K562 (cell line): ENCODE measurements at regions not wholly inside any gene's neighbourhood (a gene's known extent, or its start where the extent isn't known, plus 50 kb on each side); places are given as distances from the start of the nearest gene placed in this dataset.

Experiments used
- HMGN3 ChIP-seq: IDR thresholded peaks from 2 replicates; pipeline ENCODE4 v1.6.1; 2011; ENCODE audit warnings: borderline replicate concordance, low read depth, mild to moderate bottlenecking, mixed read lengths, low read length; ENCODE audit not compliant: insufficient read length; ENCODE audit errors: extremely low read depth
- L3MBTL2 ChIP-seq: fragments of 450-650 bp; IDR thresholded peaks from 2 replicates; pipeline ENCODE4 v1.6.1; 2016; ENCODE audit warnings: mild to moderate bottlenecking, moderate library complexity
- NR2C1 ChIP-seq, 2 experiments: fragments of 450-650 bp; IDR thresholded peaks; 2 replicates each; pipeline ENCODE4 v1.6.1; 2017; ENCODE audit warnings: mild to moderate bottlenecking in 2 of 2, antibody characterized with exemption in 1 of 2, inconsistent platforms in 1 of 2, missing compliant biosample characterization in 1 of 2, missing genetic modification characterization in 1 of 2
- NR2C2 ChIP-seq, 2 experiments: fragments of 200-800 bp in 1 of 2; sonication (Bioruptor generic) in 1 of 2; sonication (generic) in 1 of 2; formaldehyde crosslinking in 1 of 2; IDR thresholded peaks; 2 replicates each; pipeline versions ENCODE4 v1.6.1 to v1.8.0; 2016 to 2022; ENCODE audit warnings: mild to moderate bottlenecking in 1 of 2, missing compliant biosample characterization in 1 of 2, missing genetic modification characterization in 1 of 2, missing genetic modification reagents in 1 of 2
- SPI1 ChIP-seq: IDR thresholded peaks from 2 replicates; pipeline ENCODE4 v1.6.1; 2011; ENCODE audit warnings: low read depth, low read length, control low read depth, borderline replicate concordance
- TF ChIP-seq, protein P1 (sequence below): fragments of 450-650 bp; IDR thresholded peaks from 2 replicates; pipeline ENCODE4 v1.6.1; 2016; ENCODE audit warnings: mild to moderate bottlenecking, moderate library complexity
- TF ChIP-seq, protein P2 (sequence below): fragments of 250-450 bp; sonication (Bioruptor Pico); IDR thresholded peaks from 2 replicates; pipeline ENCODE4 v1.8.0; 2021; ENCODE audit warnings: moderate library complexity, mild to moderate bottlenecking, inconsistent platforms
- TF ChIP-seq, protein P3 (sequence below): fragments of 450-650 bp; IDR thresholded peaks from 2 replicates; pipeline ENCODE4 v1.6.1; 2017; ENCODE audit warnings: antibody characterized with exemption, mild to moderate bottlenecking

GRCh38 chr5:7995688-7996294 lies 126.8 kb downstream of the MTRR start (continued):
- TF ChIP-seq, protein P1, sequence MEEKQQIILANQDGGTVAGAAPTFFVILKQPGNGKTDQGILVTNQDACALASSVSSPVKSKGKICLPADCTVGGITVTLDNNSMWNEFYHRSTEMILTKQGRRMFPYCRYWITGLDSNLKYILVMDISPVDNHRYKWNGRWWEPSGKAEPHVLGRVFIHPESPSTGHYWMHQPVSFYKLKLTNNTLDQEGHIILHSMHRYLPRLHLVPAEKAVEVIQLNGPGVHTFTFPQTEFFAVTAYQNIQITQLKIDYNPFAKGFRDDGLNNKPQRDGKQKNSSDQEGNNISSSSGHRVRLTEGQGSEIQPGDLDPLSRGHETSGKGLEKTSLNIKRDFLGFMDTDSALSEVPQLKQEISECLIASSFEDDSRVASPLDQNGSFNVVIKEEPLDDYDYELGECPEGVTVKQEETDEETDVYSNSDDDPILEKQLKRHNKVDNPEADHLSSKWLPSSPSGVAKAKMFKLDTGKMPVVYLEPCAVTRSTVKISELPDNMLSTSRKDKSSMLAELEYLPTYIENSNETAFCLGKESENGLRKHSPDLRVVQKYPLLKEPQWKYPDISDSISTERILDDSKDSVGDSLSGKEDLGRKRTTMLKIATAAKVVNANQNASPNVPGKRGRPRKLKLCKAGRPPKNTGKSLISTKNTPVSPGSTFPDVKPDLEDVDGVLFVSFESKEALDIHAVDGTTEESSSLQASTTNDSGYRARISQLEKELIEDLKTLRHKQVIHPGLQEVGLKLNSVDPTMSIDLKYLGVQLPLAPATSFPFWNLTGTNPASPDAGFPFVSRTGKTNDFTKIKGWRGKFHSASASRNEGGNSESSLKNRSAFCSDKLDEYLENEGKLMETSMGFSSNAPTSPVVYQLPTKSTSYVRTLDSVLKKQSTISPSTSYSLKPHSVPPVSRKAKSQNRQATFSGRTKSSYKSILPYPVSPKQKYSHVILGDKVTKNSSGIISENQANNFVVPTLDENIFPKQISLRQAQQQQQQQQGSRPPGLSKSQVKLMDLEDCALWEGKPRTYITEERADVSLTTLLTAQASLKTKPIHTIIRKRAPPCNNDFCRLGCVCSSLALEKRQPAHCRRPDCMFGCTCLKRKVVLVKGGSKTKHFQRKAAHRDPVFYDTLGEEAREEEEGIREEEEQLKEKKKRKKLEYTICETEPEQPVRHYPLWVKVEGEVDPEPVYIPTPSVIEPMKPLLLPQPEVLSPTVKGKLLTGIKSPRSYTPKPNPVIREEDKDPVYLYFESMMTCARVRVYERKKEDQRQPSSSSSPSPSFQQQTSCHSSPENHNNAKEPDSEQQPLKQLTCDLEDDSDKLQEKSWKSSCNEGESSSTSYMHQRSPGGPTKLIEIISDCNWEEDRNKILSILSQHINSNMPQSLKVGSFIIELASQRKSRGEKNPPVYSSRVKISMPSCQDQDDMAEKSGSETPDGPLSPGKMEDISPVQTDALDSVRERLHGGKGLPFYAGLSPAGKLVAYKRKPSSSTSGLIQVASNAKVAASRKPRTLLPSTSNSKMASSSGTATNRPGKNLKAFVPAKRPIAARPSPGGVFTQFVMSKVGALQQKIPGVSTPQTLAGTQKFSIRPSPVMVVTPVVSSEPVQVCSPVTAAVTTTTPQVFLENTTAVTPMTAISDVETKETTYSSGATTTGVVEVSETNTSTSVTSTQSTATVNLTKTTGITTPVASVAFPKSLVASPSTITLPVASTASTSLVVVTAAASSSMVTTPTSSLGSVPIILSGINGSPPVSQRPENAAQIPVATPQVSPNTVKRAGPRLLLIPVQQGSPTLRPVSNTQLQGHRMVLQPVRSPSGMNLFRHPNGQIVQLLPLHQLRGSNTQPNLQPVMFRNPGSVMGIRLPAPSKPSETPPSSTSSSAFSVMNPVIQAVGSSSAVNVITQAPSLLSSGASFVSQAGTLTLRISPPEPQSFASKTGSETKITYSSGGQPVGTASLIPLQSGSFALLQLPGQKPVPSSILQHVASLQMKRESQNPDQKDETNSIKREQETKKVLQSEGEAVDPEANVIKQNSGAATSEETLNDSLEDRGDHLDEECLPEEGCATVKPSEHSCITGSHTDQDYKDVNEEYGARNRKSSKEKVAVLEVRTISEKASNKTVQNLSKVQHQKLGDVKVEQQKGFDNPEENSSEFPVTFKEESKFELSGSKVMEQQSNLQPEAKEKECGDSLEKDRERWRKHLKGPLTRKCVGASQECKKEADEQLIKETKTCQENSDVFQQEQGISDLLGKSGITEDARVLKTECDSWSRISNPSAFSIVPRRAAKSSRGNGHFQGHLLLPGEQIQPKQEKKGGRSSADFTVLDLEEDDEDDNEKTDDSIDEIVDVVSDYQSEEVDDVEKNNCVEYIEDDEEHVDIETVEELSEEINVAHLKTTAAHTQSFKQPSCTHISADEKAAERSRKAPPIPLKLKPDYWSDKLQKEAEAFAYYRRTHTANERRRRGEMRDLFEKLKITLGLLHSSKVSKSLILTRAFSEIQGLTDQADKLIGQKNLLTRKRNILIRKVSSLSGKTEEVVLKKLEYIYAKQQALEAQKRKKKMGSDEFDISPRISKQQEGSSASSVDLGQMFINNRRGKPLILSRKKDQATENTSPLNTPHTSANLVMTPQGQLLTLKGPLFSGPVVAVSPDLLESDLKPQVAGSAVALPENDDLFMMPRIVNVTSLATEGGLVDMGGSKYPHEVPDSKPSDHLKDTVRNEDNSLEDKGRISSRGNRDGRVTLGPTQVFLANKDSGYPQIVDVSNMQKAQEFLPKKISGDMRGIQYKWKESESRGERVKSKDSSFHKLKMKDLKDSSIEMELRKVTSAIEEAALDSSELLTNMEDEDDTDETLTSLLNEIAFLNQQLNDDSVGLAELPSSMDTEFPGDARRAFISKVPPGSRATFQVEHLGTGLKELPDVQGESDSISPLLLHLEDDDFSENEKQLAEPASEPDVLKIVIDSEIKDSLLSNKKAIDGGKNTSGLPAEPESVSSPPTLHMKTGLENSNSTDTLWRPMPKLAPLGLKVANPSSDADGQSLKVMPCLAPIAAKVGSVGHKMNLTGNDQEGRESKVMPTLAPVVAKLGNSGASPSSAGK = peak; percentile 19; the same call in 1 of the 2 replicates
- TF ChIP-seq SPI1 = 0 out of 2 replicates have a peak, but pooled peaks have one; percentile 0
- peak; percentile 38 for TF ChIP-seq NR2C1 (IDR thresholded peaks at IDR 0.05)
- peak; percentile 55; the same call in 1 of the 2 replicates for TF ChIP-seq NR2C1 (tag; IDR thresholded peaks at IDR 0.05)
- TF ChIP-seq NR2C2 (CRISPR knock-in tag; IDR thresholded peaks at IDR 0.05) = no peak
- TF ChIP-seq NR2C2 (tag; IDR thresholded peaks at IDR 0.05) = peak; percentile 63
- TF ChIP-seq, protein P2, sequence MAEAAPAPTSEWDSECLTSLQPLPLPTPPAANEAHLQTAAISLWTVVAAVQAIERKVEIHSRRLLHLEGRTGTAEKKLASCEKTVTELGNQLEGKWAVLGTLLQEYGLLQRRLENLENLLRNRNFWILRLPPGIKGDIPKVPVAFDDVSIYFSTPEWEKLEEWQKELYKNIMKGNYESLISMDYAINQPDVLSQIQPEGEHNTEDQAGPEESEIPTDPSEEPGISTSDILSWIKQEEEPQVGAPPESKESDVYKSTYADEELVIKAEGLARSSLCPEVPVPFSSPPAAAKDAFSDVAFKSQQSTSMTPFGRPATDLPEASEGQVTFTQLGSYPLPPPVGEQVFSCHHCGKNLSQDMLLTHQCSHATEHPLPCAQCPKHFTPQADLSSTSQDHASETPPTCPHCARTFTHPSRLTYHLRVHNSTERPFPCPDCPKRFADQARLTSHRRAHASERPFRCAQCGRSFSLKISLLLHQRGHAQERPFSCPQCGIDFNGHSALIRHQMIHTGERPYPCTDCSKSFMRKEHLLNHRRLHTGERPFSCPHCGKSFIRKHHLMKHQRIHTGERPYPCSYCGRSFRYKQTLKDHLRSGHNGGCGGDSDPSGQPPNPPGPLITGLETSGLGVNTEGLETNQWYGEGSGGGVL (CRISPR knock-in tag) = no peak
- peak; percentile 54; the same call in 1 of the 2 replicates for TF ChIP-seq L3MBTL2
- TF ChIP-seq, protein P3, sequence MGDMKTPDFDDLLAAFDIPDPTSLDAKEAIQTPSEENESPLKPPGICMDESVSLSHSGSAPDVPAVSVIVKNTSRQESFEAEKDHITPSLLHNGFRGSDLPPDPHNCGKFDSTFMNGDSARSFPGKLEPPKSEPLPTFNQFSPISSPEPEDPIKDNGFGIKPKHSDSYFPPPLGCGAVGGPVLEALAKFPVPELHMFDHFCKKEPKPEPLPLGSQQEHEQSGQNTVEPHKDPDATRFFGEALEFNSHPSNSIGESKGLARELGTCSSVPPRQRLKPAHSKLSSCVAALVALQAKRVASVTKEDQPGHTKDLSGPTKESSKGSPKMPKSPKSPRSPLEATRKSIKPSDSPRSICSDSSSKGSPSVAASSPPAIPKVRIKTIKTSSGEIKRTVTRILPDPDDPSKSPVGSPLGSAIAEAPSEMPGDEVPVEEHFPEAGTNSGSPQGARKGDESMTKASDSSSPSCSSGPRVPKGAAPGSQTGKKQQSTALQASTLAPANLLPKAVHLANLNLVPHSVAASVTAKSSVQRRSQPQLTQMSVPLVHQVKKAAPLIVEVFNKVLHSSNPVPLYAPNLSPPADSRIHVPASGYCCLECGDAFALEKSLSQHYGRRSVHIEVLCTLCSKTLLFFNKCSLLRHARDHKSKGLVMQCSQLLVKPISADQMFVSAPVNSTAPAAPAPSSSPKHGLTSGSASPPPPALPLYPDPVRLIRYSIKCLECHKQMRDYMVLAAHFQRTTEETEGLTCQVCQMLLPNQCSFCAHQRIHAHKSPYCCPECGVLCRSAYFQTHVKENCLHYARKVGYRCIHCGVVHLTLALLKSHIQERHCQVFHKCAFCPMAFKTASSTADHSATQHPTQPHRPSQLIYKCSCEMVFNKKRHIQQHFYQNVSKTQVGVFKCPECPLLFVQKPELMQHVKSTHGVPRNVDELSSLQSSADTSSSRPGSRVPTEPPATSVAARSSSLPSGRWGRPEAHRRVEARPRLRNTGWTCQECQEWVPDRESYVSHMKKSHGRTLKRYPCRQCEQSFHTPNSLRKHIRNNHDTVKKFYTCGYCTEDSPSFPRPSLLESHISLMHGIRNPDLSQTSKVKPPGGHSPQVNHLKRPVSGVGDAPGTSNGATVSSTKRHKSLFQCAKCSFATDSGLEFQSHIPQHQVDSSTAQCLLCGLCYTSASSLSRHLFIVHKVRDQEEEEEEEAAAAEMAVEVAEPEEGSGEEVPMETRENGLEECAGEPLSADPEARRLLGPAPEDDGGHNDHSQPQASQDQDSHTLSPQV = no peak
- TF ChIP-seq HMGN3 = no peak
